SK-N-SH treated with all-trans-retinoic acid at 6 μM for 48 hours (cell line): ENCODE measurements at regions not wholly inside any gene's neighbourhood (a gene's known extent, or its start where the extent isn't known, plus 50 kb on each side); places are given as distances from the start of the nearest gene placed in this dataset.

ENCODE experiments used
- ATAC-seq: fragments of 200-7000 bp; cut with Tn5 transposase; 3 replicates; pipeline ENCODE4 v1.9.1; 2020; ENCODE audit warnings: mild to moderate bottlenecking, moderate library complexity
- ARNTL ChIP-seq: fragments of 450-650 bp; formaldehyde crosslinking; IDR thresholded peaks from 2 replicates; pipeline ENCODE4 v1.5.0; 2020; ENCODE audit warnings: low read depth, mild to moderate bottlenecking, moderate library complexity, borderline replicate concordance
- BACH2 ChIP-seq: fragments of 250-450 bp; sonication (Bioruptor Pico); IDR thresholded peaks from 2 replicates; pipeline ENCODE4 v1.9.0; 2021; ENCODE audit warnings: mild to moderate bottlenecking, borderline replicate concordance
- CREB5 ChIP-seq: fragments of 250-450 bp; sonication (Bioruptor Pico); IDR thresholded peaks from 2 replicates; pipeline ENCODE4 v1.5.1; 2020; ENCODE audit warnings: low read depth, mild to moderate bottlenecking, moderate library complexity
- CSDC2 ChIP-seq: fragments of 250-450 bp; sonication (Bioruptor Pico); IDR thresholded peaks from 2 replicates; pipeline ENCODE4 v1.5.0; 2020; ENCODE audit warnings: mild to moderate bottlenecking, moderate library complexity
- CSRNP3 ChIP-seq: fragments of 250-450 bp; sonication (Bioruptor Pico); IDR thresholded peaks from 2 replicates; pipeline ENCODE4 v1.5.1; 2021; ENCODE audit warnings: mild to moderate bottlenecking, moderate library complexity
- ESRRG ChIP-seq: fragments of 250-450 bp; sonication (Bioruptor Pico); IDR thresholded peaks from 2 replicates; pipeline ENCODE4 v1.6.1; 2021; ENCODE audit warnings: mild to moderate bottlenecking
- GLIS3 ChIP-seq: fragments of 250-450 bp; sonication (Bioruptor Pico); IDR thresholded peaks from 2 replicates; pipeline ENCODE4 v1.5.0; 2020; ENCODE audit warnings: mild to moderate bottlenecking, moderate library complexity
- ISL1 ChIP-seq: fragments of 250-450 bp; sonication (Bioruptor Pico); IDR thresholded peaks from 2 replicates; pipeline ENCODE4 v2.1.2; 2022; ENCODE audit warnings: mild to moderate bottlenecking, moderate library complexity
- OSR1 ChIP-seq: fragments of 250-450 bp; sonication (Bioruptor Pico); IDR thresholded peaks from 2 replicates; pipeline ENCODE4 v1.8.0; 2022; ENCODE audit warnings: moderate library complexity, mild to moderate bottlenecking, inconsistent platforms
- PATZ1 ChIP-seq: fragments of 250-450 bp; sonication (Bioruptor Pico); IDR thresholded peaks from 2 replicates; pipeline ENCODE4 v1.8.0; 2020; ENCODE audit warnings: mild to moderate bottlenecking, moderate library complexity, borderline replicate concordance
- POU6F1 ChIP-seq: fragments of 250-450 bp; sonication (Bioruptor Pico); IDR thresholded peaks from 2 replicates; pipeline ENCODE4 v1.8.0; 2021; ENCODE audit warnings: low read depth, mild to moderate bottlenecking, moderate library complexity, borderline replicate concordance
- PPARA ChIP-seq: fragments of 250-450 bp; sonication (Bioruptor Pico); IDR thresholded peaks from 2 replicates; pipeline ENCODE4 v1.5.0; 2020; ENCODE audit warnings: mild to moderate bottlenecking, borderline replicate concordance
- RARB ChIP-seq: fragments of 250-450 bp; sonication (Bioruptor Pico); IDR thresholded peaks from 2 replicates; pipeline ENCODE4 v1.8.0; 2021; ENCODE audit warnings: mild to moderate bottlenecking, moderate library complexity
- SNAI2 ChIP-seq: fragments of 250-450 bp; sonication (Bioruptor Pico); IDR thresholded peaks from 2 replicates; pipeline ENCODE4 v1.5.0; 2020; ENCODE audit warnings: mild to moderate bottlenecking, moderate library complexity
- TCF4 ChIP-seq: fragments of 250-450 bp; sonication (Bioruptor Pico); IDR thresholded peaks from 2 replicates; pipeline ENCODE4 v1.8.0; 2021; ENCODE audit warnings: mild to moderate bottlenecking, moderate library complexity, borderline replicate concordance
- ZC3H10 ChIP-seq: fragments of 250-450 bp; sonication (Bioruptor Pico); IDR thresholded peaks from 2 replicates; pipeline ENCODE4 v1.5.1; 2021; ENCODE audit warnings: mild to moderate bottlenecking, moderate library complexity
- ZFP3 ChIP-seq: fragments of 250-450 bp; sonication (Bioruptor Pico); IDR thresholded peaks from 2 replicates; pipeline ENCODE4 v1.5.0; 2020; ENCODE audit warnings: mild to moderate bottlenecking, moderate library complexity
- ZFP30 ChIP-seq: fragments of 450-650 bp; formaldehyde crosslinking; IDR thresholded peaks from 2 replicates; pipeline ENCODE4 v1.5.0; 2022; ENCODE audit warnings: mild to moderate bottlenecking, moderate library complexity
- ZNF565 ChIP-seq: fragments of 450-650 bp; formaldehyde crosslinking; conservative IDR thresholded peaks from 2 replicates; pipeline ENCODE4 v1.5.0; 2020; ENCODE audit warnings: low read depth, mild to moderate bottlenecking, moderate library complexity
- ZNF70 ChIP-seq: fragments of 450-650 bp; formaldehyde crosslinking; IDR thresholded peaks from 2 replicates; pipeline ENCODE4 v1.5.0; 2020; ENCODE audit warnings: mild to moderate bottlenecking, moderate library complexity
- ZNF8 ChIP-seq: fragments of 450-650 bp; formaldehyde crosslinking; IDR thresholded peaks from 2 replicates; pipeline ENCODE4 v1.5.0; 2020; ENCODE audit warnings: mild to moderate bottlenecking, moderate library complexity
- TF ChIP-seq, protein P1 (sequence below): fragments of 250-450 bp; sonication (Bioruptor Pico); IDR thresholded peaks from 2 replicates; pipeline ENCODE4 v1.5.0; 2020; ENCODE audit warnings: mild to moderate bottlenecking, moderate library complexity

GRCh38 chr21:23613014-23613413, 1994.3 kb downstream of the MRPL39 start:
- no peak for ATAC-seq
- TF ChIP-seq ZNF8: no peak
- no peak for TF ChIP-seq ZFP3 (CRISPR knock-in tag)
- TF ChIP-seq ZNF70 (CRISPR knock-in tag): no peak
- no peak for TF ChIP-seq ISL1 (CRISPR knock-in tag)
- no peak for TF ChIP-seq CREB5 (CRISPR knock-in tag)
- TF ChIP-seq TCF4: no peak
- no peak for TF ChIP-seq POU6F1
- TF ChIP-seq OSR1 (CRISPR knock-in tag): no peak
- TF ChIP-seq ESRRG (CRISPR knock-in tag): no peak
- TF ChIP-seq GLIS3 (CRISPR knock-in tag): no peak
- no peak for TF ChIP-seq PPARA (CRISPR knock-in tag)
- TF ChIP-seq SNAI2: no peak
- TF ChIP-seq RARB (CRISPR knock-in tag): no peak
- no peak for TF ChIP-seq CSDC2 (CRISPR knock-in tag)
- TF ChIP-seq CSRNP3 (CRISPR knock-in tag): no peak
- no peak for TF ChIP-seq ZC3H10 (CRISPR knock-in tag)
- no peak for TF ChIP-seq BACH2 (CRISPR knock-in tag)

DNA sequence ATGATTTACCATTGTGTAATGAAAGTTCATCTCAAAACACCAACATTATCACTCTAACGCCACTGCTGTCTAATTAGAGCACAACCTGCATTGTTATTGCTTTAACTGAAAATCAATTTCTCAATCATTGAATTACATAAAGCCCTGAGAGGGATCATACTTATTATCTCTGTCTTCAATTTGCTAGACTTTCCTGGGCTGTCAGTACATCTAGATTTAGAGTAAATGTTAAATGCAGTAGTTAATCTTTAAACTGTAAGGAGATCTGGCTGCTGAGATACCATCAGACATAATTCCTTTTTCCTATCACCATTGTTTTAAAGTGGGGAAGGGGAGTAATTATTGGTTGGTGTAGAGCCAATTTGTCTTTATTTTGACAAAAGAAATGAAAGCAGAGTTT, 1995.1 kb downstream of the MRPL39 start:
- ATAC-seq: no peak
- TF ChIP-seq ZNF70 (CRISPR knock-in tag) (no peak), POU6F1 (no peak), CSRNP3 (CRISPR knock-in tag) (no peak), PATZ1 (CRISPR knock-in tag) (no peak), GLIS3 (CRISPR knock-in tag) (no peak), ZFP30 (CRISPR knock-in tag) (no peak), ZFP3 (CRISPR knock-in tag) (no peak), ZC3H10 (CRISPR knock-in tag) (no peak), ARNTL (CRISPR knock-in tag) (no peak), OSR1 (CRISPR knock-in tag) (no peak), CSDC2 (CRISPR knock-in tag) (no peak), ZNF565 (CRISPR knock-in tag) (no peak)
- TF ChIP-seq, protein P1, sequence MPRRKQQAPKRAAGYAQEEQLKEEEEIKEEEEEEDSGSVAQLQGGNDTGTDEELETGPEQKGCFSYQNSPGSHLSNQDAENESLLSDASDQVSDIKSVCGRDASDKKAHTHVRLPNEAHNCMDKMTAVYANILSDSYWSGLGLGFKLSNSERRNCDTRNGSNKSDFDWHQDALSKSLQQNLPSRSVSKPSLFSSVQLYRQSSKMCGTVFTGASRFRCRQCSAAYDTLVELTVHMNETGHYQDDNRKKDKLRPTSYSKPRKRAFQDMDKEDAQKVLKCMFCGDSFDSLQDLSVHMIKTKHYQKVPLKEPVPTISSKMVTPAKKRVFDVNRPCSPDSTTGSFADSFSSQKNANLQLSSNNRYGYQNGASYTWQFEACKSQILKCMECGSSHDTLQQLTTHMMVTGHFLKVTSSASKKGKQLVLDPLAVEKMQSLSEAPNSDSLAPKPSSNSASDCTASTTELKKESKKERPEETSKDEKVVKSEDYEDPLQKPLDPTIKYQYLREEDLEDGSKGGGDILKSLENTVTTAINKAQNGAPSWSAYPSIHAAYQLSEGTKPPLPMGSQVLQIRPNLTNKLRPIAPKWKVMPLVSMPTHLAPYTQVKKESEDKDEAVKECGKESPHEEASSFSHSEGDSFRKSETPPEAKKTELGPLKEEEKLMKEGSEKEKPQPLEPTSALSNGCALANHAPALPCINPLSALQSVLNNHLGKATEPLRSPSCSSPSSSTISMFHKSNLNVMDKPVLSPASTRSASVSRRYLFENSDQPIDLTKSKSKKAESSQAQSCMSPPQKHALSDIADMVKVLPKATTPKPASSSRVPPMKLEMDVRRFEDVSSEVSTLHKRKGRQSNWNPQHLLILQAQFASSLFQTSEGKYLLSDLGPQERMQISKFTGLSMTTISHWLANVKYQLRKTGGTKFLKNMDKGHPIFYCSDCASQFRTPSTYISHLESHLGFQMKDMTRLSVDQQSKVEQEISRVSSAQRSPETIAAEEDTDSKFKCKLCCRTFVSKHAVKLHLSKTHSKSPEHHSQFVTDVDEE (CRISPR knock-in tag): no peak
- TF ChIP-seq, all 23 proteins: peak for 0
